ENCODE measurements at regions not wholly inside any gene's neighbourhood (a gene's known extent, or its start where the extent isn't known, plus 50 kb on each side); places are given as distances from the start of the nearest gene placed in this dataset.

- no peak overlapping the region for H3K4me3 ChIP-seq (ENCODE audit: low read depth, low read length)
- TF ChIP-seq CTCF (IDR thresholded peaks at IDR 0.05; ENCODE audit: low read depth, low read length): no peak
Observed at GRCh38 chr12:4134448-4135263, 138.9 kb upstream of the CCND2 start.

- H3K4me3 ChIP-seq (ENCODE audit: low read depth, low read length): no peak overlapping the region
- no peak for TF ChIP-seq CTCF (IDR thresholded peaks at IDR 0.05; ENCODE audit: low read depth, low read length)
Observed at GRCh38 chr12:4133636-4134447, 139.7 kb upstream of the CCND2 start.

- TF ChIP-seq CTCF (IDR thresholded peaks at IDR 0.05; ENCODE audit: low read depth, low read length): no peak
- no peak overlapping the region for H3K4me3 ChIP-seq (ENCODE audit: low read depth, low read length)
Observed at GRCh38 chr12:4133029-4133428, 140.5 kb upstream of the CCND2 start.

GRCh38 chr12:4121506-4122020, 152.0 kb upstream of the CCND2 start:
- H3K4me3 ChIP-seq (ENCODE audit: low read depth, low read length): no peak overlapping the region
- TF ChIP-seq CTCF (IDR thresholded peaks at IDR 0.05; ENCODE audit: low read depth, low read length): no peak

- H3K4me3 ChIP-seq (ENCODE audit: low read depth, low read length): no peak overlapping the region
- no peak for TF ChIP-seq CTCF (IDR thresholded peaks at IDR 0.05; ENCODE audit: low read depth, low read length)
Observed at GRCh38 chr12:4120316-4120917, 153.1 kb upstream of the CCND2 start.

- H3K4me3 ChIP-seq (ENCODE audit: low read depth, low read length): no peak overlapping the region
- no peak for TF ChIP-seq CTCF (IDR thresholded peaks at IDR 0.05; ENCODE audit: low read depth, low read length)
Observed at GRCh38 chr12:4119157-4119761, 154.3 kb upstream of the CCND2 start.

Data from WI38 (cell line).